OCI-LY3 (cell line): ENCODE measurements at regions not wholly inside any gene's neighbourhood (a gene's known extent, or its start where the extent isn't known, plus 50 kb on each side); places are given as distances from the start of the nearest gene placed in this dataset.

Experiments
- H2AFZ ChIP-seq: fragments of 200-600, 300-600 bp; shearing (Covaris generic); 2 replicates; pipeline ENCODE4 v1.6.0; 2014; ENCODE audit warnings: antibody characterized with exemption, low read depth, low read length
- H3K27ac ChIP-seq: fragments of 200-600, 300-600 bp; sonication (generic); 2 replicates; pipeline ENCODE4 v1.5.1; 2014; ENCODE audit warnings: mild to moderate bottlenecking, low read length, moderate library complexity, mixed read lengths
- H3K27me3 ChIP-seq: fragments of 200-600, 300-600 bp; sonication (generic); 2 replicates; pipeline ENCODE4 v1.6.1; 2014; ENCODE audit warnings: low read depth, low read length, mixed read lengths
- H3K36me3 ChIP-seq: fragments of 200-600, 300-600 bp; sonication (generic); replicated peaks from 2 replicates; pipeline ENCODE3; 2014; ENCODE audit warnings: low read depth, low read length, mixed read lengths
- H3K4me1 ChIP-seq: fragments of 300-600, 200-600 bp; sonication (generic); 2 replicates; pipeline ENCODE4 v1.6.1; 2014; ENCODE audit warnings: low read length, mixed read lengths
- H3K4me2 ChIP-seq: fragments of 200-600, 300-600 bp; sonication (generic); 2 replicates; pipeline ENCODE4 v1.6.1; 2014; ENCODE audit warnings: low read length, mixed read lengths
- H3K4me3 ChIP-seq: fragments of 300-600, 200-600 bp; sonication (generic); 2 replicates; pipeline ENCODE4 v1.5.1; 2014; ENCODE audit warnings: antibody characterized with exemption, mild to moderate bottlenecking, low read length, moderate library complexity
- H3K79me2 ChIP-seq: fragments of 300-600, 200-600 bp; shearing (Covaris generic); 2 replicates; pipeline ENCODE4 v1.6.1; 2014; ENCODE audit warnings: mild to moderate bottlenecking, low read length, mixed read lengths
- H3K9ac ChIP-seq: fragments of 300-600, 200-600 bp; shearing (Covaris generic); 2 replicates; pipeline ENCODE4 v1.6.0; 2014; ENCODE audit warnings: mild to moderate bottlenecking, low read length, moderate library complexity
- H3K9me3 ChIP-seq: fragments of 200-600, 300-600 bp; shearing (Covaris generic); 2 replicates; pipeline ENCODE4 v1.6.1; 2014; ENCODE audit warnings: low read length, mixed read lengths; ENCODE audit not compliant: insufficient read depth
- H4K20me1 ChIP-seq: fragments of 200-600, 300-600 bp; sonication (generic); 2 replicates; pipeline ENCODE4 v1.6.1; 2016; ENCODE audit warnings: low read length, mixed read lengths; ENCODE audit not compliant: insufficient read depth
- EZH2phosphoT487 ChIP-seq: fragments of 200-600 bp; shearing (Covaris generic); IDR thresholded peaks from 2 replicates; pipeline ENCODE4 v1.6.1; 2018; ENCODE audit warnings: antibody characterized with exemption, mixed run types, low read depth
- TF ChIP-seq, protein P1 (sequence below): fragments of 200-600, 300-600 bp; sonication (generic); IDR thresholded peaks from 2 replicates; pipeline ENCODE4 v1.5.1; 2014; ENCODE audit warnings: antibody characterized with exemption, low read length, low read depth

DNA sequence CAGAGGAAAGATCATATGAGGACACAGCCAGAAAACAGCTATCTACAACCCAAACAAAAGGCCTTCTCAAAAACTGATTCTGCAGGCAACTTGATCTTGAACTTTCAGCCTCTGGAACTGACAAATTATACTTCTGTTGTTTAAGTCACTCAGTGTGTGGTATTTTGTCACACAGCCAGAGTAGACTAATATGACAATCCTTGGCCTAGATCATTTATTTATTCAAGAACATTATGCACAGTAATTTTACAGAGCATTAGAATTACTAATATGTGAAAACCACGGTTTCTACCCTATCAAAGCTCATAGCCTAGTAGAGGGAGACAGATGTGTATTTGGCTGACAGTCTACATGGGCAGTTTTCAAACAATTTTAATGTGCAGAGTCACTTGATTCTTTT lies 167.8 kb upstream of the PCDH18 start:
- H3K79me2 ChIP-seq: no peaks in the 10 kb centered on the region
- H3K27me3 ChIP-seq: no peaks in the 10 kb centered on the region
- no peaks in the 10 kb centered on the region for H4K20me1 ChIP-seq
- peaks cover 6% of the 10 kb centered on the region; the same call in 1 of the 2 replicates for H3K9me3 ChIP-seq
- no peak overlapping the region for H2AFZ ChIP-seq
- H3K9ac ChIP-seq: no peak overlapping the region
- H3K4me2 ChIP-seq: no peak overlapping the region
- H3K27ac ChIP-seq: no peak overlapping the region
- H3K4me1 ChIP-seq: no peaks in the 10 kb centered on the region
- TF ChIP-seq, protein P1, sequence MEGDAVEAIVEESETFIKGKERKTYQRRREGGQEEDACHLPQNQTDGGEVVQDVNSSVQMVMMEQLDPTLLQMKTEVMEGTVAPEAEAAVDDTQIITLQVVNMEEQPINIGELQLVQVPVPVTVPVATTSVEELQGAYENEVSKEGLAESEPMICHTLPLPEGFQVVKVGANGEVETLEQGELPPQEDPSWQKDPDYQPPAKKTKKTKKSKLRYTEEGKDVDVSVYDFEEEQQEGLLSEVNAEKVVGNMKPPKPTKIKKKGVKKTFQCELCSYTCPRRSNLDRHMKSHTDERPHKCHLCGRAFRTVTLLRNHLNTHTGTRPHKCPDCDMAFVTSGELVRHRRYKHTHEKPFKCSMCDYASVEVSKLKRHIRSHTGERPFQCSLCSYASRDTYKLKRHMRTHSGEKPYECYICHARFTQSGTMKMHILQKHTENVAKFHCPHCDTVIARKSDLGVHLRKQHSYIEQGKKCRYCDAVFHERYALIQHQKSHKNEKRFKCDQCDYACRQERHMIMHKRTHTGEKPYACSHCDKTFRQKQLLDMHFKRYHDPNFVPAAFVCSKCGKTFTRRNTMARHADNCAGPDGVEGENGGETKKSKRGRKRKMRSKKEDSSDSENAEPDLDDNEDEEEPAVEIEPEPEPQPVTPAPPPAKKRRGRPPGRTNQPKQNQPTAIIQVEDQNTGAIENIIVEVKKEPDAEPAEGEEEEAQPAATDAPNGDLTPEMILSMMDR: no peak
- TF ChIP-seq EZH2phosphoT487: no peak
- no peaks in the 10 kb centered on the region for H3K36me3 ChIP-seq
- H3K4me3 ChIP-seq: no peak overlapping the region

DNA sequence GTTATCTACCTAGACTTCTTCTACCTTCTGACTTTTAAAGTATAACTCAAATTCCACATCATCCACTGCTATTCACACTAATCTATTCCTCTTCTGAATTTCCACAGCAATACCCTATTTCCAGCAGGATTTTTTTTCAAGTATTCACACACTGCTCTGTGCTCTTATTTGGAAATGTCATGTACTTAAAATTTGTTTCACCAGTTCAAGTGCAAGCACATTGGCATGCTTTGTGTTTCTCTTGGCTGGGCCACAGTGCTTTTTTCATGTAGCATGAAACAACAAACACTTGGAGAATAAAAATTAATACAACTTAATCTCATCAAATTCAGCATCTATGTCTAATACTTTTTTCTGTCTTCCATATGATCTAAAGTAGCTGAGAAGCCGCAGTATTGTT lies 161.8 kb upstream of the PCDH18 start:
- Histone ChIP-seq H3K4me3 (no peak overlapping the region), H3K79me2 (no peaks in the 10 kb centered on the region), H2AFZ (no peak overlapping the region), H3K27me3 (no peaks in the 10 kb centered on the region), H3K9ac (no peak overlapping the region), H3K36me3 (no peaks in the 10 kb centered on the region), H3K9me3 (no peaks in the 10 kb centered on the region), H3K4me2 (no peak overlapping the region), H3K27ac (no peak overlapping the region), H4K20me1 (no peaks in the 10 kb centered on the region), H3K4me1 (no peaks in the 10 kb centered on the region)
- no peak for TF ChIP-seq EZH2phosphoT487
- TF ChIP-seq, protein P1: no peak

DNA sequence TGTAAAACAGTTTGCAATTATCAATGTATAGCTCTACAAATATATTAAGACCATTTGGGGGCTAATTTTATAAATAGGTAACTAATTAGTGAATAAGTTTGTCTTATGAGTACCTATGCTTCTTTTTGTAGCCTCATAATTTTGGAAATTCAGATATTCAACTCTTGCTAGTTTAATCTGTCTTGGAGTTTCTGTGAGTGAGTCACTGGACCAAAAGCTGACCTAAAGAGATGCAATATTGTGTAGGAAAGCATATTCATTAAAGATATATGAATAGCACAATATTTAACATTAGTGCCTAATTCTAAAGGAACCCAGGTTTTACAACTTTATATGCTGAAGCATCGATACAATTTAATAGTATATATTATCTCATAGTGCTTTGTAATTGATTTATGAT lies 161.3 kb upstream of the PCDH18 start:
- Histone ChIP-seq H3K27ac (no peak overlapping the region), H2AFZ (no peak overlapping the region), H3K36me3 (no peaks in the 10 kb centered on the region), H4K20me1 (no peaks in the 10 kb centered on the region), H3K4me1 (no peaks in the 10 kb centered on the region), H3K27me3 (no peaks in the 10 kb centered on the region), H3K4me3 (no peak overlapping the region), H3K4me2 (no peak overlapping the region), H3K9ac (no peak overlapping the region), H3K79me2 (no peaks in the 10 kb centered on the region), H3K9me3 (no peaks in the 10 kb centered on the region)
- TF ChIP-seq, protein P1: no peak
- no peak for TF ChIP-seq EZH2phosphoT487

DNA sequence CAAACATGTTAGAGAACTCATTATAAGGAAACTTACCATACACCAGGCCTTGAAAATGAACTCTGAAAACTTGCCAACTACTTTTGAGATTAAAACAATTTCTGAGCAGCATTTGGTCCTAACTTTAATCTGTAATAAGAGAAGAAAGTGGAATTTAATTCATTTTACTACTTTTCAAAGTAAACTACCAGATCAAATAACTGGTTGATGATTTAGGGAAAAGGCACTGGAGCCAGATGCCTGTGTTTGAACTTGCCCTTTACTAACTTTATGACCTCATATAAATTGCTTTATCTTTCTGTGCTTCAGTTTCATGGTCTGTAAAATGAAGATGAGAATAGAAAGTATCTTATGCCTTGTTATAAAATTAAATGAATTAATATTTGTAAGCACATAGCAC lies 159.9 kb upstream of the PCDH18 start:
- TF ChIP-seq, protein P1: no peak
- TF ChIP-seq EZH2phosphoT487: no peak
- Histone ChIP-seq H3K79me2 (no peaks in the 10 kb centered on the region), H3K36me3 (no peaks in the 10 kb centered on the region), H4K20me1 (no peaks in the 10 kb centered on the region), H3K9ac (no peak overlapping the region), H3K4me1 (no peaks in the 10 kb centered on the region), H3K4me2 (no peak overlapping the region), H3K27ac (no peak overlapping the region), H3K9me3 (no peaks in the 10 kb centered on the region), H2AFZ (no peak overlapping the region), H3K27me3 (no peaks in the 10 kb centered on the region), H3K4me3 (no peak overlapping the region)
